Cerebellar cortex (tissue), 1 donor: ENCODE measurements at regions not wholly inside any gene's neighbourhood (a gene's known extent, or its start where the extent isn't known, plus 50 kb on each side); places are given as distances from the start of the nearest gene placed in this dataset.
"Not testable (repeated sequence)": the region's sequence is repeated elsewhere in the genome, so short reads cannot be mapped to it uniquely, and the experiment has no call there.

Source experiments
- DNase-seq: peaks from one replicate; pipeline ENCODE4 v3.0.0-alpha.2; 2015; ENCODE audit warnings: low spot score

DNA sequence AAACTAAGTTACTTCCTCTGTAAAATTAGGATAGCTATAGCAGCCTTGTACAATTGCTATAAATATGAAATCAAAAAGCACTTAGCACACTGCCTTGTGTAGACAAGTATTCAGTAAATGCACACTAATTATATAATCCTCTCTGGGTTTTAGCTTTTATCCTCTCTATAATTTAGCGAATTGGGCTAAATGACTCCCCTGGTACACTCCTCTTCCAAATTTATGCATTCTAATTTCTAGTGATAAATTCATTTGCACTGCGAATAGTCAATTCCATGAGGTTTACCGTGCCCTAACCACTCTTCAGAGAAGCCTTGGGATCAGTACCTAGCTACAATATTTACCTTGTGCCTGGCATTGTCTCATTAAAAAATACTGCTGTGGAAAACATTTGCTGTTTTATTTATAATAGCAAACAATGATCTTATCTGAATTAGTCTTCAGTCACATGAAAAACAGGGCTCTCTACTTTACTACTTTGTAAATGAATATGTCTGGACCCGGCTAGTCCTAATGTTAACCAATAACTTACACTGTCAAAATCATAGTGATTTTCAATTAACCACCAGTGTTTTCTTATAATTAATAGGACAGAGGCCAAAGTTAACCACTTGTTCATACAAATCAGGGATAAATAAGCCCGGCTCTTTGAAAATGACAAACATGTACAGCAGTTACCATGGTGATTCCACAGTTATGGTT lies 577.9 kb downstream of the IPMK start:
- no peak for DNase-seq

DNA sequence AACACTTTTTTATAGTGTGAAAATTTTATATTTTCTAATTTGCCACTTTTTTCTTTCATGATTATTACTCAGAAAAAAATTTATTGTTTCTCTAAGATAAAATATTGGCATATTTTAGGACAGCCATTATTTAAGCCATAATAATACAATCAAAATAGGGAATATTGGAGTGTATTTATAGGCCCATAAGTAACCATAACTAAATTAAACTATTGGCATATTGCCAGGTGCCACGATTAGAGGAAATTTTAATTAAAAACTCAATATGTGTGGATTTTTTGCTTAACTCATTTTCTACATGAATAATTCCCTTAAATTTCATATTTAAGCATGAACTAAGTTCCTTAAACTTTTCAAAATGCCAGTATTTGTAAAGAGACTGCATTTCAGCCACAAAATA lies 587.8 kb downstream of the IPMK start:
- no peak for DNase-seq

DNA sequence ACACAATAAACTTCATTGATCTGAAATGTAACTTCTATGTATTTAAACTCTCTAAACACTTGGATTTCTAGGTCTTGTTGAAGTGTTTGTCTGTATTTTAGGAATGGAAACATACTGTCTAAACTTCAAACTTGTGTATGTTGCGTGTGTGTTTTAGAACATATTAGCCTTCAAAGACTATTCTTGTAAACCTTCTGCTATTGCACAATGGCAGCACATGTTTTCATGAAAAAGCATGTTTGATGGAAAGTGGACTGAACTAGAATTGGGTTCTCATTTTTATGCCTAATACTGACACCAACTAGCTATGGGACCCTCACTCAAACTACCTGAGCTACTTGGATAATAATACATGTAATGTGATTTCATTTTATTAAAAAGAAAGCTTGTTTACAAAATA lies 592.6 kb downstream of the IPMK start:
- no peak for DNase-seq

DNA sequence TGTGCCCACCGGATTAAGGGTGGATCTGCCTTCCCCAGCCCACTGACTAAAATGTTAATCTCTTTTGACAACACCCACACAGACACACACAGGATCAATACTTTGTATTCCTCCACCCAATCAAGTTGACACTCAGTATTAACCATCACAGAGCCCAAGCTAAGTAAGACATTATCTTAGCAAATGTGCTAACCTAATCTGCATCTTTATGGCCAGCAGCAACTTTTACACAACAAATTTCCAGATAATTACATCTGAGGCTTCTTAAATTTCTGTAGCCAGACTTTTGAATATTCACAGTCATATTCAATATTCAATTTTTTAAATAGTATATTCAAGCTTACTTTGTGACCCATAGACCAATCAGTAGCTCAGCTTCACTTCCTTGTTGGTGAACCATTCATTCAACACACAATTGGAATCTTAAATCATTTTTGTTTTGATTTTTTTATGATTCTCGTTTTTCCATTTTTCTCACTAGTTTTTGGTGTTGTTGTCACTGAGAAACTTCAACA lies 594.2 kb downstream of the IPMK start:
- DNase-seq = no peak

DNA sequence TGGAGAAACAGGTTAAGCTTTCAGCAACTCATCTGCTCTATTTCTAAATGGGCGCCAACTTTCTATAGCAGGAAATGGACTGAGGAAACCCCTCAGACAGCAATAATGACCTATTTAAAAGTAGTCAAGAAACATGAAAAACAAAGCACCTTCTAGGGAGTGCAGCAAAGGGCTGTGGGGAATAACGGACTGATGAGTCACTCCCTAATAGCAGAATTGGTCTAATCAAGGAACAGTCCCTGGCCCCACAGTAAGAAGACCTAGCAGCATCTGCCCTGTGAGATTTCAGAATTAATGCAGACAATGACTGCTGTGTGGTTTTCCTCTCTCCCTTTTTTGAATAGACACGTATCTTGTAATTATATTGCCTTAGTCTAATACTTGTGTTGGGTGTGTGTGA lies 602.9 kb downstream of the IPMK start:
- no peak for DNase-seq

DNA sequence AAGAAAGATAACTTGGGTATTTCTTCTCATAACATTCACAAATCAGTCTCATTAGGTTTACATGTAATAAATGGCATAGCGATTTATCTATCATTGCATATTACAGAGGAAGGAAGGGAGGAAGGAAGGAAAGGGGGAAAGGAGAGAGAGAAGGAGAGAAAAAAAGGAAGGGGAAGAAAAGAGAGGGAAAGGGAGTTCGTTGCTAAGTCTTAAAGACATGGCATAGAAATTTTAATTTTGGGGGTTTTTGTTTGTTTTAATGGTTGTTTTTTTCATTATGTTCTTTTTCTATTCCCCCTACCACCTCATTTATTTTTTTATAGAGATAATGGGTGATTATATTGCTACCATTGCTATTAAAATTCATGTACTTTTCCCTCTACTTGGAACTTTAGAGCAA lies 604.3 kb downstream of the IPMK start:
- DNase-seq = no peak

DNA sequence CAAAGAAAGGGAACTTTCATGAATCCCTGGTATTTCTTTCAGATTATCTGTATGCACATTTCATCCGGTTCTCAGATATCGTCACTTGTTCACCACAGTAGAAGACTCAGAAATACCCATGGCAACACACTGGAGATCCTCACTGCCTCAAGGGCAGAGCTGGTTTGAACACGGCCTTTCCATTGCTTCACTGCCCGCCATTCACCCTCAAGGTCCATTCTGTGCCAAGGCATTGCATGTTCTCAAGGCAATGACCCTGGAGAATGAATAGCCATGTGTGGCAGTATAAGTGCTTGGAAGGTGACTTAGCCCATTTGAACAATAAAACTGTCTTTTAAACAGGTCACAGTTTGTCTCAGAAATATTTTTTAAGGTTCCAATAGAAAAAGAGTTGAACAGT lies 606.5 kb downstream of the IPMK start:
- no peak for DNase-seq

DNA sequence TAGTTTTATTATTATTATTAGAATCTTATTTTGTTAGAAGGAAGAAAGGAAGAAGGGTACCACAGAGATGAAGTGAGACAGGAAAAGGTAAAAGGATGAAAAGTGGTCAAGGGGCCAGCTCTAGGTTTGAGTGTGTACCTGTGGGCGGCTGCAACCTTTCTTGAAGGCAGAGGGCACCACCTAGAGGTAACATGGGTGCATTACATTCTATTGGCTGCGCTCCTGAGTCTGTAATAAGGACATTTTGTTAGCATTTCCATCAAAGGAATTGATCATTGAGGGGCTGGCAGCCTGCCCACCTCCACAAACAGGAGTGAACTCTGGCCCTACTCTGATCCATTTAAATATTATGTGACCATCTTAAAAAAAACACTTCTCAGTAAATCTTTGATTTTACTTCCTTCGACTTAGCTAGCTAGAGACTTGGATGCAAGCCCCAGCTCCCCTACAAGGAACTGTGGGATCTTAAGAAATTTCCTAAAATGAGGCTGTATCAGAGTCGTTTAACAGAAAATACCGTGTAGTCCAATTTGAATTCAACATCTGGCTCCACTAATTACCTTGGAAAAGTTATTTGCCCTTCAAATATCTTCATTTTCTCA lies 610.4 kb downstream of the IPMK start:
- peak; percentile 40 for DNase-seq

DNA sequence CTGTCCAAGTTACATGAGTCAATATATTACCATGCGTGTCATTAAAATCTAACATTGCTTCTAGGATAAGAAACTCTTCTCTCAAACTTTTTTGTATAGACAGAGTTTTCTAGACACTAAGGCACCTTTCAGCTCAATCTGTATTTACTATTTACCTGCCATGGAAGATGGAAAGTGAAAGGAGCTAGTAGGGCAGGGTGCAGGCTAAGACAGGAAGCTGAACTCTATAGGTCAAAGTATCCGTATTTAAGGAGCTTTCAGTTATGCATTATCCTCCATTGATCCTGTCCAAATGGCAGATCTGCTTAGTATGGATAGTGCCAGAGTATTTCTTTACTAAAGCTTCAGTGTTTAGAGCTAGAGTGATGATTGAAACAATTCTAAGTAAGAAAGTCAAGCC lies 612.8 kb downstream of the IPMK start:
- no peak for DNase-seq

DNA sequence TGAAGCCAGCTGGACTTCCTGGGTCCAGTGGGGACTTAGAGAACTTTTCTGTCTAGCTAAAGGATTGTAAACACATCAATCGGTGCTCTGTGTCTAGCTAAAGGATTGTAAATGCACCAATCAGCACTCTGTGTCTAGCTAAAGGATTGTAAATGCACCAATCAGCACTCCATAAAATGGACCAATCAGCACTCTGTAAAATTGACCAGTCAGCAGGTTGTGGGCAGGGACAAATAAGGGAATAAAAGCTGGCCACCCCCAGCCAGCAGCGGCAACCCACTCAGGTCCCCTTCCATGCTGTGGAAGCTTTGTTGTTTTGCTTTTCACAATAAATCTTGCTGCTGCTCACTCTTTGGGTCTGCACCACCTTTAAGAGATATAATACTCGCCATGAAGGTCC lies 622.6 kb downstream of the IPMK start:
- DNase-seq = not testable (repeated sequence)

DNA sequence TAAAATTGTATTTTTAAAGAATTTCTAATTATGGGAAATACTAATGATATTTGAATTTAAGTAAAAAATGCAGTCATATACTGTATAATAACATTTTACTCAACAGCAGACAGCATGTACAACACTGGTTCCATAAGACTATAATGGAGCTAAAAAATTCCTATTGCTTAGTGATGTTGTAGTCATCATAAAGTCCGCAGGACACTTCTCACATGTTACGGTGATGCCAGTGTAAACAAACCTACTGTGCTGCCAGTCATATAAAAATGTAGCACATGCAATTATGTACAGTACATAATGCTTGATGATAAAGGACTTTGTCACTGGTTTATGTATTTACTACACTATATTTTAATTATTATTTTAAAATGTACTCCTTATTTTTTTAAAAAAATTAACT lies 629.3 kb downstream of the IPMK start:
- no peak for DNase-seq

DNA sequence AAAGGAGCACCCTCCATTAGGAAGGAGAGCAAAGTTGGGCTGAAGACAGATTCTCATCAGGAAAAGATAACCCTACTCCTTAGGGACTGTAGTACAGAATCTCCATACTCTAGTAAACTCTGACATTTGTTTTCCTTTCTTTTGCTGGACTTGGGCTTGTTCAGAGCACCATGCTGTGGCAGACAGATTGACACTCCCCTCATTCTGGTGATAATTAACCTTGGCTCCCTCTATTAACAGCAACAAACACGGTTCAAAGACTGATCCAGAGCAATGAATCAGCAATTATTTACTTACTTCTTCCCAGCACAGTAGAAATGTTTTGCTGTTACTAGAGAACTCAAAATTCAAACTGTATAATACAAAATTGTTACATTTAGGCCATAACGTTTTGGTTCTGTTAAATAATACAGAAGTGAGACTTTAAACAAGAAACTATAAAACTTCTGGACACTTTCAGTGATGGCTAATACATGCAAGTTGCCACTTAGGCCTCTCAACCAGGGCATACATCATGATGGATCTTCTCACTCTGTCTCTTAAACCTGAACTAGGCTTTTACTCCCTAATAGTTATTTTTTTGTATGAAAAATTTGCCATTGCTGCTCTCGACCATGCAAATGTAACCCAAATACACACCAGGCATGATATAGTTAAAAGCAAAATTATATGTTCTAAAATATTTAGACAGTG lies 639.0 kb downstream of the IPMK start:
- DNase-seq = no peak

DNA sequence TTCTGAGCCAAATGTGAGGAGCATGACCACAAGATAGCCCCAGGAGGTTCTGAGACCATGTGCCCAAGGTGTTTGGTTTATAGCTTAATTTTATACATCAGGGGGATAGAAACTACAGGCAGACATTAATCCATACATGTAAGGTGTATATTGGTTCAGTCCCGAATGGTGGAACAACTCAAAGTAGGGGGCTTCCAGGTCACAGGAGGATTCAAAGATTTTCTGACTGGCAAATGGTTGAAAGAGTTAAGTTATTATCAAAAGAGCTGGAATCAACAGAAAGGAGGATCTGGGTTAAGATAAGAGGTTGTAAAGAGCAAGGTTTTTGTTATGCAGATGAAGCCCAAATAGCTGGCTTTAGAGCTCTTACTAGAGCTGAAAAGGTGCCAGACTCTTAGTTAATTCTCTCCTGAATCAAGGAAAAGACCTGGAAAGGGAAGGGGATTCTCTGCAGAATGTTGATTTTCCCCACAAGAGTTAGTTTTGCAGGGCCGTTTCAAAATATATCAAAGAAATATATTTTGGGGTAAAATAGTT lies 640.0 kb downstream of the IPMK start:
- DNase-seq = no peak

DNA sequence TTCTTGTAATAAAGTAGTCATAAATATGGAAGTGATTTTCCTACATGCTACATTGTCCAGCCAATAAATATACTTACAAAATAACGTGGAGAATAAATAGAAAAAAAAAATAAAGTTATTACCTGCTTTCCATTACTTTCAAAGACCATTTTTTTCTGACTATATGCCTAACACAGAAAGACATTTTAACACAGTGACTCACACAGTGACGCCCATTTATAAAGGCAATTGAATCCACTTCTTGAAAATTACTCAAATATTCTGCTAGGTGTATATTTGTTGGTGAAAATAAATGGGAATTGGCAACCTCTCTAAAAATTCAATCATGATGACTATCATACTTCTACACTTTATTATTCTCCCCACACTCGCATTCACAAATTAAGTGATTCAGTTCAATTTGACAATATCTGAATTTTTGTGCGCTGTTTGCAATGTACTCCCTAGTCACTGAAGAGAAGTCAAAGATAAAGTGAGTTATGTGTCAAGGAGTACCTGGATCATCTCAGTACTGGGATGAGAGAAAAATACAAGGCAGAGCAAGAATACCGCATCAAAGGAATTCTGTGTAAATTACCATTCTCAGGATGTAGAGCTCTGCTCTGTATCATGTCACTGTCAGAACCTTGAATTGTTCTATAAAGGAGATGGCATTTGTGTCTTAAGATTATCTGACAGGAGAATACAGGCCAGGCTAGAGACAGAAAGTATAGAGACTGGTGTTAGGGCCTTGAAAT lies 642.7 kb downstream of the IPMK start:
- DNase-seq = no peak

DNA sequence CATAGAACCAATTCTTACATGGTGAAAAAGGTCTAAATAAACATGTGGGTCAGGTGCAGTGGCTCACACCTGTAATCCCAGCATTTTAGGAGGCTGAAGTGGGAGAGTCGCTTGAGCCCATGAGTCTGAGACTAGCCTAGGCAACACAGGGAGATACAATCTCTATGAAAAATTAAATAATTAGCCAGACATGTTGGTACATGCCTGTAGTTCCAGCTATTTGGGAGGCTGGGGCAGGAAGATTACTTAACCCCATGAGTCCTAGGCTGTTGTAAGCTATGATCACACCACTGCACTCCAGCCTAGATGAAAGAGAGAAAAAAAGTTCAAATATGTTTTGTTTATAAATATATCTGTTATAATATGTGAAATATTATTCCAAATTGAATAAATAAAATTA lies 643.6 kb downstream of the IPMK start:
- no peak for DNase-seq

DNA sequence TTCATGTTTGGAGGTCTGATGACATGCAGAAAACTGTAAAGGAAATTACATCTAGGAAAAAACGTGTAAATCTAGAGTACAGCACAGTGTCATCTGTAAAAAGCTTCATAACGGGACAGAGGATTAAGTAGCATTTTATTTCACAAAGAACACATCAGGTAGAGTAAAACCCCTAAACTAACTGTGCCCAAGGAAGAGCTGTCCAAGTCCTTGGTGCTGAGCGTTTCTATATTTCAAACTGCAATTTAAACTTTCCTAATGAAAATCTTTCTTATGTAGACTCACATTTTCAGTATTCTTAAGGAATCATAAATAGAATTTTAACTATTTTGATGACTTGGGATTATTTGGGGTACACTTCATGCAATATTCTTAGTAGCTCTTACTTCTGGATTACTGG lies 646.2 kb downstream of the IPMK start:
- DNase-seq = no peak

DNA sequence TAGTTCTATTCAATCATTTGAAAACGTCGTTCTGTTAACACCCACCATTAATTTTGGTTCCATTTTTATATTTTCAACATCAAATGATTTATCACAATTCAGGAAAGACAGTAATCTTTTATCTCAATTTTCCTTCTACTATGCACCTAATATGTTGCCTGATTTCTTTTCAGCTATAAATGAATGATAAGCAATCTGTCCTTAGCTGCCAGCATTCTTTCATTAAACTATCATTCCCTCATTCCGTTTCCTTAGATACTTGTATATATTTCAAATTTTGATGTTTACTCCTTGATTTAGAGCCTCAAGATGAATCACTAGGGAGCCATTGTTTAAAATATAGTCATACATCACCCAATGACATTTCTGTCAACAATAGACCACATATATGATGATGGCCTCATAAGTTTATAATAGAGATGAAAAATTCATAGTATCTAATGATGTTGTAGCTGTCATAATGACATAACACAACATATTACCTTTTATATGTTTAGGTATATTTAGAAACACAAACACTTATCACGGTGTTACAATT lies 661.7 kb downstream of the IPMK start:
- no peak for DNase-seq

DNA sequence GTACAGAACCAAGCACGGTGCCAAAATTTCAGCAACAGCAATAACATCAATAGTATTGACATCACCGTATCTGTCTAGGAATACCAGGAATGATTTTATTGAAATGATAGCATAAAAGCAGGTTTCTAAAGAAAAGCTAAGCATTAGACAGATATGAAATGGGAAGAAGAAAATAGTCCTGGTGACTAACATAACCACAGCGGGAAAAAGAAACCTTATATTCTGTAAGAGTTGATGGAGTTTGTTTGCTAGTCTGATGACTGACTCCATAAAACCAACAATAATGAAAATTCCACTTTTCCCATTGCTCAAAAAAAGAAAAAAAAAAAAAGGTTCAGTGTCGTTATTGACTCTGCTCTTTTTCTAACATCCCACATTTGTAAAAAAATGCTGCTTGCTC lies 668.3 kb downstream of the IPMK start:
- DNase-seq = no peak

DNA sequence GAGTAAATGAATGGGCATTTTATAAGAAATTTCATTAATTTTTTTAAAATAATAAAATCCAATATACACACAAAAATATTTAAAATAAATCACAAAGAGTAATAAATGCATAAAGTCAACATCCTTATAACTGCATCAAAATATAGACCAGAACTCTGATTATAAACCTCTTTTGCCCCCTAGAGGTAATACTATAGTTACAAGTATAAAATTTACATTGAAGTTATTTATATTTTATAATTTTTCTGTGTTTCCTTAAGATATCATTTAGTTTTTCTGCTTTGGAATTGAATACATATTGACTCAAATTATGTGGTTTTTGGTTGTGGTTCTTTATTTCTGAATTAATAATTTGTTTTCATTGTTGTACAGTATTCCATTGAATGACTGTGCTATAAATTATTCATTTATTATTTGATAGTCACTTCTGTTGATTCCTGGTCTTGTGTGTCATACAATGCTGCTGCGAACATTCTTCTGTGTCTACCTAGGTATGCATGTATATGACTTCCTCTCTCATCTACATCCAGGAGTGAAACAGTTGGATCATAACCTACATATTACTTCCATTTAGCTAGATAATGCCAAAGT lies 673.6 kb downstream of the IPMK start:
- no peak for DNase-seq

DNA sequence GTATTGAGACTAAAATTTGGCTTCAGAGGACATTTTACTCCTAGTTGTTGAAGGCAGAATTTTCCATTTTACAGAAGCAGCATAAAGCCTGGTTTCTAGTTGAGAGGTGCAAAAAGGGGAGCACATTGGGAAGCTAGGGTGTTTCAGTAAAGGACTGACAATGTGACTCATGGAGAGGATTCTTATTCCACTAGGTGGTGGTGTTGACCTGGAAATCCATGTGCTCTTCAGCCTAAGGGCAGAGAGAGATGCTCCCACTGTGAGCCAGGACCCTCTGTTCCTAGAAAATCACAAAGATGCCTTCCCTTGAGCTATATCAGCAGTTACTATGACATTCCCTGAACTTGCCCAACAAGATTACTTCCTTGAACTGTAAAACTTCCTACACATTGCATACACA lies 687.8 kb downstream of the IPMK start:
- DNase-seq = peak; percentile 6

DNA sequence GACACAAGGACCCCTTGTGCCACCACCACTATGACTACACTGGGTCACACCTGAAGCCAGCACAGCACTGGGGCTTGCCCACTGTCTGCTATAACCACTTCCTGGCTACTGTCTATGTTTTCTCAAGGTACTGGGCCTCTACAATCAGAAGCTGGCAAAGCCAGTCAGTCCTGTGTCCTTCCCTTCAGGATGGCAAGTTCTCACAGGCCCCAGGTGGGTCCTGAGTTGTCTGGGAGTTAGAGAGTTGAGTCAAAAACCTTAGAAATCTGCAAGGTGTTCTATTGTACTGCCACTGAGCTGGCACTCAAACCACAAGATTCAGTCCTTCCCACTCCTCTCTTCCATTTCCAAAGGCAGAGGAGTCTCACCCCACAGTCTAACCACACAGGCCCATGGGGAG lies 705.5 kb downstream of the IPMK start:
- no peak for DNase-seq

DNA sequence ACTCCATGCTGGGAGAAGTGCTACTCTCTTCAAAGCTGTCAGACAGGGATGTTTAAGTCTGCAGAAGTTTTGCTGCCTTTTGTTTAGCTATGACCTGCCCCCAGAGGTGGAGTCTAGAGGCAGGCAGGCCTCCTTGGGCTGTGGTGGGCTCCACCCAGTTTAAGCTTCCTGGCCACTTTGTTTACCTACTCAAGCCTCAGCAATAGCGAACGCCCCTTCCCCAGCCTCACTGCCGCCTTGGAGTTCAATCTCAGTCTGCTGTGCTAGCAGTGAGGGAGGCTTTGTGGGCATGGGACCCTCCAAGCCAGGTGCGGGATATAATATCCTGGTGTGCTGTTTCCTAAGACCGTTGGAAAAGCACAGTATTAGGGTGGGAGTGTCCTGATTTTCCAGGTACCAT lies 715.9 kb downstream of the IPMK start:
- DNase-seq = not testable (repeated sequence)
